ENCODE measurements at regions not wholly inside any gene's neighbourhood (a gene's known extent, or its start where the extent isn't known, plus 50 kb on each side); places are given as distances from the start of the nearest gene placed in this dataset.

DNA sequence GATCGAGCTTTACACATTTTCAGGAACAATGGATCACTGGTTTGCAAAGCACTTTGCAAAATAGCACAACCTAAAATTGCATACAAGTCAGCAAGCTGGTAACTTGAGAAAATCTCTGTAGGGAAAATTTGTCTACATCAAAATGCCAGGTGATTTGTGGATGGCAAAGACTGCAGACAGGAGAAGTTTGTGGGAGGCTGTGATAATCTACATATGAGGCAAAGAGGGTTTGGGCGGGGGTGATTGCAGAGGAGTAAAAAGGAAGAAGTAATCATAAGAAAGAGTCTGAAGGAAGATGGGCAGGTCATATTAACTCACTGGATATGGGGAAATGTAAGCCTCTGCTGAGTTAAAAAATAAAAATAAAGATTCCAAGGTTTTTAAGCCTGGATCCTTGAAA, 166.3 kb upstream of the STXBP5 start:
- no peak for TF ChIP-seq POLR2A (IDR thresholded peaks at IDR 0.05)
- no peak for TF ChIP-seq CTCF (IDR thresholded peaks at IDR 0.05)
- no peak for TF ChIP-seq EP300 (IDR thresholded peaks at IDR 0.05)
- no peaks in the 10 kb centered on the region for H3K27me3 ChIP-seq
- H3K4me1 ChIP-seq = no peaks in the 10 kb centered on the region
- no peak for DNase-seq (ENCODE audit: low spot score in 2 of 2)
- no peaks in the 10 kb centered on the region for H3K9me3 ChIP-seq
- H3K36me3 ChIP-seq = no peaks in the 10 kb centered on the region
- H3K4me3 ChIP-seq = no peak overlapping the region
- H3K27ac ChIP-seq = no peak overlapping the region
- 85 to 86% methylated on average over 2 of the region's 2 CpGs for WGBS, 2 donors

GRCh38 chr6:147040121-147040910, 163.9 kb upstream of the STXBP5 start:
- Histone ChIP-seq H3K4me1 (no peaks in the 10 kb centered on the region), H3K27ac (no peak overlapping the region), H3K27me3 (no peaks in the 10 kb centered on the region), H3K4me3 (no peak overlapping the region), H3K36me3 (no peaks in the 10 kb centered on the region), H3K9me3 (peaks cover 0 to 13% (median 0%) of the 10 kb centered on the region in 4 donors)
- DNase-seq (ENCODE audit: low spot score in 2 of 2) = no peak
- WGBS, 2 donors = 74 to 89% methylated on average over 2 of the region's 2 CpGs
- TF ChIP-seq CTCF (IDR thresholded peaks at IDR 0.05) = no peak
- TF ChIP-seq EP300 (IDR thresholded peaks at IDR 0.05) = no peak
- TF ChIP-seq POLR2A (IDR thresholded peaks at IDR 0.05) = no peak

DNA sequence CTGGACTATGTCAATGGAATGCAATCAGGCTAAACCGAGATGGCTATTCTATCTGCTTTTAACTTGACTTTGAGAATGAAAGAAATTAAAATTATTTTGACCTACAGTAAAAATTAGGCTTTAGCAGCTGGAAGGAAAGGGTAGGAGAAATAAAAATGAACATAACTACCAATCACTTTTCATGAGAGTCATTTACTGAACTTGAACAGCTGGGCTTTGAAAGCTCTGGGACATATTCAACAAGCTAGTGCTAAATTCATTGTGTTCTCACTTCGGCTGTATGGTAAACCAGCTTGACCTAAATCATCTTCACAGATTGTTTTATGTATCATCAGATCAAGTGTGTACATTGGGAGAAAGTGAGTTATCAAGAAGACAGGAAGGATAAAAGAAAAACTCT, 161.5 kb upstream of the STXBP5 start:
- 78 to 79% methylated on average over 2 of the region's 2 CpGs for WGBS, 2 donors
- Histone ChIP-seq H3K4me3 (no peak overlapping the region), H3K36me3 (no peaks in the 10 kb centered on the region), H3K9me3 (peaks cover 0 to 13% (median 0%) of the 10 kb centered on the region in 4 donors), H3K4me1 (no peaks in the 10 kb centered on the region), H3K27ac (no peak overlapping the region), H3K27me3 (no peaks in the 10 kb centered on the region)
- TF ChIP-seq POLR2A (IDR thresholded peaks at IDR 0.05) (no peak), EP300 (IDR thresholded peaks at IDR 0.05) (no peak), CTCF (IDR thresholded peaks at IDR 0.05) (no peak)
- no peak for DNase-seq (ENCODE audit: low spot score in 2 of 2)

DNA sequence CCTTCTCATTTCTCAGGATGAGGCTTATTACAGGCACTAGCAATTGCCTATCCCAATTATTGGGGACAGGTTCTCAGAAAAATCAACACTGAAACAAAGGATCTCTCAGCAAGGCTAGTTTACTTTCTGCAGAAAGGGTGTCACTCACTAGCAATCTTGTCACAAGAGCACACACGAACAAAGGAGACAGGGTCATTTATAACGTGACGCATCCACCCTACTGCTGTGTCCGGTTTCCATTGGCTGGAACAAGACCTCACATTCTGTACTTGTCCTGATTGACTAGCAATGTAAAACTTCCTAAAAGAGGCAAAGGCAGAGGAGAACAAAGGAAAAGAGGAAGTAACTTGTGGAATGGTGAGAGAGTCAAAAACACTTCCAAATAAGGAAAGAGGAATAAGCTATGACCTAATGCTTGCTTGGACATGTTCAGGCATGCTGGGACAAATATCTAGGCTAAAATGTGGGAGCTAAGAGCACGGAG, 160.2 kb upstream of the STXBP5 start:
- WGBS, 2 donors = 85 to 86% methylated on average over 5 of the region's 5 CpGs

DNA sequence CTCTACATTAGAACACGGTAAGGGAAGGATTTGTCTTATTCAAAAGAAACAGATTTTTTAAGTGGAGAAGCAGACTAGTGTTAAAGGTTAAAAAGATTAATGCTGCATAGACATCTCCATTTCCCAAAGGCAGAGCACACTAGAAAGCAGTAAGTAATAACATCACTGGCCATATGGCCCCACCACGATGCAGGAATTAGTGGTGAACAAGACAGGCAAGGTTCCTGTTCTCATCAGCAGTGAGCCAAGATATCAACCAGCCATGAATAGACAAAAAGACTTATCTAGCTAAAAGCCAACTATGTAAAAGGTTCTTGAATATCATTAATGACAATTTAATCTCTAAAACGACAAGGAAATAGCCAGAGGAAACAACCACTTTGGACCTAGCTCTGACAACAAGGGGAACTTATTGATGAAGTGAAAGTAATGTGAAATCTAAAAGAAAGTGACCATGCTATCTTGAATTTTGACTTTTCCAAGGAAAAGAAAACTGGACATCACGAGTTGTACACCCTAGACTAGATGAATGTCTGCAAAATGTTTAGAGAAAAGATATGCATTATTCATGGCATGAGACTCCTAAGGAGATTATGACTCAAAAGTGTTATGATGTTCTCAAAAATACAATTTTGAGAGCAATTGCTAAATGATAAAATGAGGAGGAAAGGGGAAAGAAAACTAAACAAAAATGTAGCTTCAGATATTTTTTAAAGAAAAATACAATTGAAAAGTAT, 157.9 kb upstream of the STXBP5 start:
- H3K4me3 ChIP-seq = no peak overlapping the region
- peaks cover 0 to 13% (median 0%) of the 10 kb centered on the region in 4 donors for H3K9me3 ChIP-seq
- no peak for TF ChIP-seq EP300 (IDR thresholded peaks at IDR 0.05)
- no peak for TF ChIP-seq CTCF (IDR thresholded peaks at IDR 0.05)
- TF ChIP-seq POLR2A (IDR thresholded peaks at IDR 0.05) = no peak
- DNase-seq (ENCODE audit: low spot score in 2 of 2) = no peak
- no peaks in the 10 kb centered on the region for H3K4me1 ChIP-seq
- no peak overlapping the region for H3K27ac ChIP-seq
- 44 to 47% methylated on average over 4 of the region's 4 CpGs for WGBS, 2 donors
- no peaks in the 10 kb centered on the region for H3K27me3 ChIP-seq
- no peaks in the 10 kb centered on the region for H3K36me3 ChIP-seq

More for the DNA sequence above, 160.2 kb upstream of the STXBP5 start:
- Histone ChIP-seq H3K27me3 (no peaks in the 10 kb centered on the region), H3K9me3 (peaks cover 0 to 13% (median 0%) of the 10 kb centered on the region in 4 donors), H3K4me1 (no peaks in the 10 kb centered on the region), H3K36me3 (no peaks in the 10 kb centered on the region), H3K4me3 (no peak overlapping the region), H3K27ac (no peak overlapping the region)
- DNase-seq (ENCODE audit: low spot score in 2 of 2) = no peak
- TF ChIP-seq EP300 (IDR thresholded peaks at IDR 0.05) (no peak), POLR2A (IDR thresholded peaks at IDR 0.05) (no peak)
